ENCODE measurements at regions not wholly inside any gene's neighbourhood (a gene's known extent, or its start where the extent isn't known, plus 50 kb on each side); places are given as distances from the start of the nearest gene placed in this dataset.

DNA sequence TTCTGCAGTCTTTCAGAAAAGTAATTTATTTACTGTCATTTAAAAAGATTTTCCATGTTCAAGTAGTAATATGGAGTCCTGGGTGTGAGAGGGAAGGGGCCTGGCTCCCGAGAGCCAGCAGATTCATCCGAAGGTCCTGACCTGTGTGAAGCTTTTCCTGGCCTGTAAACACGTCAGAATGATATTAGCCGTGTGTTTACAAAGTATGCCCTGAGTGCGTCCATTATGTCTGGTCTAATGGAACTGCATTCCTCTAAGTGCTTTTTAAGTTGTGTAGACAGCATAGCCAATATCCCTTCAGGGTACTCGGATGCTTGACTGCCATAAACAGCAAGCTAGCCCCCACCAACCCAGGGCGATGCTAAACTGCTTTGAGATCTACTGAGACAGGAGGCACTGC, 495.2 kb downstream of the AGTPBP1 start:
- H4K20me1 ChIP-seq (ENCODE audit: control insufficient read depth, extremely low read depth, insufficient read depth, low read length): no peaks in the 10 kb centered on the region
- dilution Hi-C loops (cut with MboI; ENCODE audit: extremely low pct_ligation_motif_present, low sequenced_read_pairs): no loop called here
- DNase-seq (ENCODE audit: low read depth, low spot score): no peak

DNA sequence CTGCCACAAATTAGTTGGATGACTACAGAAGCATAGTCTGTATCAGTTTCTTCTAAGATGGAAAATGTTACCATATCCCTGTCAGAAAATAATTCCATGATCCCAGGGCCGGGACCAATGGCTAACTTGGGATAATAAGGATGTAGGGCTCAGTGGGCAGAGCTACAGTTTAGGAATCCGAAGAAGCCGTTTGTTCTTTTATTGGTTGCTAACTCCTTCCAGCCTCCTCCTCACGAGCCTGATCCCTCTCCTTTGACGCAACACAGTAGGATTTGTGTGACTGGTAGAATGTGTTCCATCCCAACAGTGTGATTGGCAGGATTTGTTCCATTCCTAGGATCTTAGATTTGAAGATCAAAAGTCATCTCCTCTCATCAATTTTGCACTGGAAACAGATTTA, 496.9 kb downstream of the AGTPBP1 start:
- Histone ChIP-seq H4K20me1 (ENCODE audit: control insufficient read depth, extremely low read depth, insufficient read depth, low read length) (no peaks in the 10 kb centered on the region), H3K4me2 (ENCODE audit: control insufficient read depth, extremely low read depth, insufficient read depth, low read depth, low read length) (no peak overlapping the region), H3K9ac (ENCODE audit: control insufficient read depth, extremely low read depth, insufficient read depth, low read length) (no peak overlapping the region), H3K27me3 (ENCODE audit: control insufficient read depth, extremely low read depth, insufficient read depth, low read length) (no peaks in the 10 kb centered on the region), H3K9me1 (ENCODE audit: control insufficient read depth, extremely low read depth, insufficient read depth, low read length) (no peaks in the 10 kb centered on the region), H3K4me3 (ENCODE audit: control insufficient read depth in 2 of 3, extremely low read depth in 1 of 3, insufficient read depth in 2 of 3, low read depth in 1 of 3, low read length in 3 of 3) (no peak overlapping the region), H3K4me1 (ENCODE audit: control insufficient read depth, extremely low read depth, insufficient read depth, low read length) (peaks cover 10% of the 10 kb centered on the region), H3K27ac (ENCODE audit: control insufficient read depth, insufficient read depth, low read length) (no peak overlapping the region), H3K36me3 (ENCODE audit: control insufficient read depth in 2 of 2, extremely low read depth in 1 of 2, insufficient read depth in 2 of 2, low read length in 2 of 2) (no peaks in the 10 kb centered on the region), H3K79me2 (ENCODE audit: control insufficient read depth, insufficient read depth, low read length) (no peaks in the 10 kb centered on the region), H3K9me3 (ENCODE audit: control insufficient read depth, low read depth, low read length) (no peaks in the 10 kb centered on the region), H2AFZ (ENCODE audit: control insufficient read depth, low read length) (no peak overlapping the region)
- dilution Hi-C loops (cut with MboI; ENCODE audit: extremely low pct_ligation_motif_present, low sequenced_read_pairs): no loop called here
- FAIRE-seq: no peak
- TF ChIP-seq, protein P1, sequence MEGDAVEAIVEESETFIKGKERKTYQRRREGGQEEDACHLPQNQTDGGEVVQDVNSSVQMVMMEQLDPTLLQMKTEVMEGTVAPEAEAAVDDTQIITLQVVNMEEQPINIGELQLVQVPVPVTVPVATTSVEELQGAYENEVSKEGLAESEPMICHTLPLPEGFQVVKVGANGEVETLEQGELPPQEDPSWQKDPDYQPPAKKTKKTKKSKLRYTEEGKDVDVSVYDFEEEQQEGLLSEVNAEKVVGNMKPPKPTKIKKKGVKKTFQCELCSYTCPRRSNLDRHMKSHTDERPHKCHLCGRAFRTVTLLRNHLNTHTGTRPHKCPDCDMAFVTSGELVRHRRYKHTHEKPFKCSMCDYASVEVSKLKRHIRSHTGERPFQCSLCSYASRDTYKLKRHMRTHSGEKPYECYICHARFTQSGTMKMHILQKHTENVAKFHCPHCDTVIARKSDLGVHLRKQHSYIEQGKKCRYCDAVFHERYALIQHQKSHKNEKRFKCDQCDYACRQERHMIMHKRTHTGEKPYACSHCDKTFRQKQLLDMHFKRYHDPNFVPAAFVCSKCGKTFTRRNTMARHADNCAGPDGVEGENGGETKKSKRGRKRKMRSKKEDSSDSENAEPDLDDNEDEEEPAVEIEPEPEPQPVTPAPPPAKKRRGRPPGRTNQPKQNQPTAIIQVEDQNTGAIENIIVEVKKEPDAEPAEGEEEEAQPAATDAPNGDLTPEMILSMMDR (optimal IDR thresholded peaks at IDR 0.05 in 1 of 3, IDR thresholded peaks at IDR 0.05 in 1 of 3, conservative IDR thresholded peaks at IDR 0.05 in 1 of 3; ENCODE audit: extremely low read depth in 1 of 3, insufficient read depth in 2 of 3, low read length in 3 of 3): no peak
- DNase-seq (ENCODE audit: low read depth, low spot score): no peak

More for the DNA sequence above, 495.2 kb downstream of the AGTPBP1 start:
- no peaks in the 10 kb centered on the region for H3K36me3 ChIP-seq (ENCODE audit: control insufficient read depth in 2 of 2, extremely low read depth in 1 of 2, insufficient read depth in 2 of 2, low read length in 2 of 2)
- no peak overlapping the region for H3K4me2 ChIP-seq (ENCODE audit: control insufficient read depth, extremely low read depth, insufficient read depth, low read depth, low read length)
- H3K9ac ChIP-seq (ENCODE audit: control insufficient read depth, extremely low read depth, insufficient read depth, low read length): no peak overlapping the region
- no peak overlapping the region for H3K4me3 ChIP-seq (ENCODE audit: control insufficient read depth in 2 of 3, extremely low read depth in 1 of 3, insufficient read depth in 2 of 3, low read depth in 1 of 3, low read length in 3 of 3)
- TF ChIP-seq EZH2 (IDR thresholded peaks at IDR 0.05; ENCODE audit: low read length): no peak
- TF ChIP-seq, protein P1 (optimal IDR thresholded peaks at IDR 0.05 in 1 of 3, IDR thresholded peaks at IDR 0.05 in 1 of 3, conservative IDR thresholded peaks at IDR 0.05 in 1 of 3; ENCODE audit: extremely low read depth in 1 of 3, insufficient read depth in 2 of 3, low read length in 3 of 3): no peak
- no peak for FAIRE-seq
- H3K4me1 ChIP-seq (ENCODE audit: control insufficient read depth, extremely low read depth, insufficient read depth, low read length): peaks cover 10% of the 10 kb centered on the region
- H3K9me1 ChIP-seq (ENCODE audit: control insufficient read depth, extremely low read depth, insufficient read depth, low read length): no peaks in the 10 kb centered on the region
- no peak overlapping the region for H3K27ac ChIP-seq (ENCODE audit: control insufficient read depth, insufficient read depth, low read length)
- H3K27me3 ChIP-seq (ENCODE audit: control insufficient read depth, extremely low read depth, insufficient read depth, low read length): no peaks in the 10 kb centered on the region
- H3K79me2 ChIP-seq (ENCODE audit: control insufficient read depth, insufficient read depth, low read length): no peaks in the 10 kb centered on the region
- no peaks in the 10 kb centered on the region for H3K9me3 ChIP-seq (ENCODE audit: control insufficient read depth, low read depth, low read length)
- no peak overlapping the region for H2AFZ ChIP-seq (ENCODE audit: control insufficient read depth, low read length)
